ENCODE measurements at regions not wholly inside any gene's neighbourhood (a gene's known extent, or its start where the extent isn't known, plus 50 kb on each side); places are given as distances from the start of the nearest gene placed in this dataset.

DNA sequence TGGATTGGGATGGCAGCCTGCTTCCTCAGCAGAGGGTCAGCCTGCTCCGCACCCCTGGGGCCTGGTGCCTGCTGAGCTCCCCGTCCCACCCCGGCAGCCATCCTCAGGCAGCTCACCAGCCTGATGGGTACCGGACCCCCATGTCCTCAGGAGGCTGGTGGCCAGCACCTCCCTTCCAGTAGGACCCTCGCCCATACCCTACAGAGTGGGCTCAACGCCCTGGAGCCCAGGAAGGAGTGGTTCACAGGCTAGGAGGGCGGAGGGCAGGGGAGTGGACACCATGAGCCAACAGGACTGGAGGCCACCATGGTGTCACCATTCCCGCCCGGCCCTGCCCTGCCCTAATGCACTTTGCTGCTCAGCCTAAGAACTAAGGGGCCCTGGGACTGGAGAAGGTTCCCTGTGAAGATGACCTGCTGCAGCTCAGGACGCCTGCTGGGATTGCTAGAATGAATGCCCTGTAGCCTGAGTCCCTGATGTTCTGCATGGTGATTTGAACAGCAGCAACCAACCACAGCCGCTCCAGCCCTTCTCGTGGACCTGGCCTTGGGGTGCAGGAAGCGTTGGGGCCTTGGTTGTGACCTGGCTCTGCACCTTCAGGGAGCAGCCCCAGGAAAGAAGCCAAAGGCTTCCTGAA is 1080.8 kb downstream of the BRD1 start:
- no peak for DNase-seq (ENCODE audit: low read depth)

DNA sequence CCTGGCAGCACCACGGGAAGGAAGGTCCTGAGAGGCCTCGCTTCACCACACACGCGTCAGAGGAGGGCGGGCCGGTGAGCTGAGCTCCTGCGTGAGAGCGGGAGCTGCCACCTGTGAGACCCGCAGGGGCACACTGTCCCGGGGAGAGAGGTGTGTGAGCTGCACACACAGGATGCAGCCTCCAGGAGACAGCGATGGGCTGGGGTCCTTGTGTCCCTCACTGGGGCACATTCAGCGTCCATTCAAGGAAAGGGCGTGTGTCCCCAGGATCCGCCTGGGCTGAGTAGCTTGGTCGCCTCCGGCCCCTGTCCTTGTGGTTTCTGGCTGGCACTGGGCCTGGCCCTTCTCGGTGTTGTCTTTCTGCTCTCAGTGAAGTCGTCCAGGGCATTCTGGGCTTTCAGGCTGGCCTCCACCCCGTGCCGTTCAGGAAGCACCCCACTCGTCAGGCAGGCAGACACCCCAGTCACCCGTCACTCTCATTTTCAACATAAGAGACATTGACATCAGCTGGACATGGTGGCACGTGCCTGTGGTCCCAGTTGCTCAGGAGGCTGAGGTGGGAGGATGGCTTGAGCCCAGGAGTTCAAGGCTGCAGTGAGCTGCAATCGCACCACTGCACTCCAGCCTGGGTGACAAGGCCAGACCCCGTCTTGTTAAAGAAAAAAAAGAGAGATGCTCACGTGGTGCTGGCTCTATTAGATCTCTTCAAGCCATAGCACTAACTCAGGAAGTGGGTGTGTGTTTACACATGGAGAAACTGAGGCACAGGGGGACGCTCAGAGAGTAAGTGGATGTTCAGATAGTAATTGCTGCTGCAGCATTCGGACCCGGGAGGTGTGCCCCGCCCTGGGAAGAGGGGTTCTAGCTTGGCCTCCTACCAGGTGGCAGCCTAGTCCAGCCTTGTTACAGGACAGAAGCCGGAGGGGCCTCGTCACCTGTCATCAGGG is 1081.6 kb downstream of the BRD1 start:
- no peak for DNase-seq (ENCODE audit: low read depth)

DNA sequence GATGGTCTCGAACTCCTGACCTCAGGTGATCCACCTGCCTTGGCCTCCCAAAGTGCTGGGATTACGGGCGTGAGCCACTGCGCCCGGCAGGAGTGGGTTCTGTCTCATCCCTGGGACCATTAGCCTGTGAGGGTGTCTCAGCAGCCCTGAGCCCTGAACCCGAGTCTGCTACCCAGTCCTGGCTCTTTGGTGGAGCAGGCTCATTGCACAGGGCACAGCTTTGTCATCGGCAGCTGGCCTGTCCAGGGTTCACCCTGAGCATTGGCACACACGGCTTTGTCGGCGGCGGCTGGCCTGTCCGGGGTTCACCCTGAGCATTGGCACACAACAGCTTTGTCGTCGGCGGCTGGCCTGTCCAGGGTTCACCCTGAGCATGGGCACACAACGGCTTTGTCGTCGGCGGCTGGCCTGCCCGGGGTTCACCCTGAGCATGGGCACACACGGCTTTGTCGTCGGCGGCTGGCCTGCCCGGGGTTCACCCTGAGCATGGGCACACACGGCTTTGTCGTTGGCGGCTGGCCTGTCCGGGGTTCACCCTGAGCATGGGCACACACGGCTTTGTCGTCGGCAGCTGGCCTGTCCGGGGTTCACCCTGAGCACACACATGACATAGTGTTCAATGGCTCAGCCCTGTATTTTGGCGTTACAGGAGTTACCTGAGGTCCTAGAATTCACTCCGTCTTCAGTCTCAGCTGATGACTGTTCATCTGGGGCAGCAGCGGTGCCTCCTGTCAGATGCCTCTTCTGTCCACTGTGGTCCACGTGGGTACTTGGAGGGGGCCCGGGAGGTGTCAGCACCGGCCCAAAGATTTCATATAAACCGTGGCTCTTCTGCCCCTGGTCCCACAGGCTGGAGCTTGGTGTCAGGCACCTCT is 1082.5 kb downstream of the BRD1 start:
- DNase-seq (ENCODE audit: low read depth) = no peak

DNA sequence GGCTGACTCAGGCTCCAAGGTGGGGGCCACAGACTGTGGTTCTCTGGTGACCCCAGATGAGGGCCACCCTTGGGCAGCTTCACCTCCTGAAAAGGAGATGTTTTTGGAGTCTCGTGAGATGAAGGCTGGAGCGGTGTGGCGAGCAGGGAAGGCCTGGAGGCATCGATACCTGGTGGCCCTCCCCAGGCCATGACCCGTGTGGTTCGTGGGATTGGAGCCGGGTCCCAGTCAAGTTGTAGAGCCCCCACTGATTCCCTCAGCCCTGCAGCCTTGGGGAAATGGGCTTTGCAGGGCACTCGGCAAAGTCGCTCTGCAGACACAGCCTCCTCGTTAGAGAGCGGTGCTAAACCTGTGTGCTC is 1083.4 kb downstream of the BRD1 start:
- no peak for DNase-seq (ENCODE audit: low read depth)

DNA sequence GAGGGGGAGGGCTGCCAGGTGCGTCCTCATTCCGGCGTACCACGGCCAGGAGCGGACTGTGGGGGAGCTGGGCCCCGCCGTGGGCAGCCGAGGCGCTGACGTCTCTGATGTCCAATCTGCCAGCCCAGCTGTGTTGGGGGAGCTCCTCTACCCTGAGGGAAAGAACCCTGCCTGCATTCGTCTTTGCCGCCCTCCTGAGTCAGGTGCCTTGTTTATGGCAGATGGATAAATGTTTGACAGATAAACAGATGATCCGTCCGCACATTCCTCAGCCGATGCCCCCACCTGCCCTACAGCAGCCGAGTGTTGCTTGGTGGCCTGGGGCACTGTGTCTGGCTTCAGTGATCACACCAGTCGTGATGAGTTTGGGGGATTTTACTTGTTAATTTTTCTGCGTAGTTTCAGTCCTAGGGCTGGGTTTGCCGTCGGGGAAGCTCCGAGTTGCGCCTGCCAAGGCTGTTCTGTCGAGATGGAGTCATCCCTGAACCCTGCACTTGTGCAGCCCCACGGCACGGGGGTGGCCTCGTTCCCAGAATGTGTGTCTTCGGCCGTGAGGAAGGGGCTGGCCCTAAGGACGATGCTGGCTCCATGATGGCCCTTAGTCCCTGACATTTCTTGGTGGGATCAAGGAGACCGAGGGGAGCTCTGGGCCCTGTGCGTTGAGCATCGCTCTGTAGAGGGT is 1083.9 kb downstream of the BRD1 start:
- no peak for DNase-seq (ENCODE audit: low read depth)

DNA sequence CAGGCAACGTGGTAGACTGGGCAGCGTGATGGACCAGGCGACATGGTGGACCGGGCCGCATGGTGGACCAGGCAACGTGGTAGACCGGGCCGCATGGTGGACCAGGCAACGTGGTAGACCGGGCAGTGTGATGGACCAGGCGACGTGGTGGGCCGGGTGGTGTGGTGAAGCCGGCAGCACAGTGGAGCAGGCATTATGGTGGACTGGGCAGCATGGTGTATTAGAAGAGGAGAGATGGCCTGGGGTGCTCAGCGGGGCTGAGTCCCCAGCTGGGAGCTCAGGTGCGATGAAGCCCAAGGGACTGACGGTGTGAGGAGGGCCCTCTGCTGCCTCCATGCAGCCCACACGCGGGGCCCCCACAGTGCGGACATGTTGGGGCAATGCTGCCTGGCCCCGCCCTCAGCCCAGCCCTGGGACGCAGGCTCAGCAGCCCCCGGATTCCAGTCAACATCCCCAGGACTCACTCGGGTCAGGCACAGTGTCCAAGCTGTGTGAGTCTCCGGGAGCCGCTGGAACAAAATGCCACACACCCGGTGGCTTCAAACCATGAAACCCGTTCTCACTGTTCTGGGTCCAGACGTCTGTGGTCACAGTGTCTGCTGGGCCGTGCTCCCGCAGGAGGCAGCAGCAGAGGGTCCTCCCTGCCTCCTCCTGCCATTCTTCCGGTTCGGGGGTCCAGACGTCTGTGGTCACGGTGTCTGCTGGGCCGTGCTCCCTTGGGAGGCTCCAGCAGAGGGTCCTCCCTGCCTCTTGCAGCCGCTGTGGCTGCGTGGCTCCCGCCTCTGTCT is 1084.9 kb downstream of the BRD1 start:
- no peak for DNase-seq (ENCODE audit: low read depth)

DNA sequence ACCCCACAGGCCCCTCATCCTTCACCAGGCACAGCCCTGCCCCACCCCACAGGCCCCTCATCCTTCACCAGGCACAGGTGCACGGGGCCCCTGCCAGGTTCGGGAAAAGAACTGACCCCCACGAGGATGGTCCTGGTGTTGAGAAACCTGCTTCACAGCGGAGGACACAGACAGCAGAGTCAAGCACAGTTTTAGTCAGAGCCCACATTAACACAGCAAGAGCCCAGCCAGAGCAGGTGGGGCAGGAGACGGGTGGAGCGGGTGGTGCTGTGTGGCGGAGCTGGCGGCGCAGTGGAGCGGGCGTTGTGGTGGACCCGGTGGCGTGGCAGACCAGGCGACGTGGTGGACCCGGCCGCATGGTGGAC is 1085.5 kb downstream of the BRD1 start:
- no peak for DNase-seq (ENCODE audit: low read depth)

DNA sequence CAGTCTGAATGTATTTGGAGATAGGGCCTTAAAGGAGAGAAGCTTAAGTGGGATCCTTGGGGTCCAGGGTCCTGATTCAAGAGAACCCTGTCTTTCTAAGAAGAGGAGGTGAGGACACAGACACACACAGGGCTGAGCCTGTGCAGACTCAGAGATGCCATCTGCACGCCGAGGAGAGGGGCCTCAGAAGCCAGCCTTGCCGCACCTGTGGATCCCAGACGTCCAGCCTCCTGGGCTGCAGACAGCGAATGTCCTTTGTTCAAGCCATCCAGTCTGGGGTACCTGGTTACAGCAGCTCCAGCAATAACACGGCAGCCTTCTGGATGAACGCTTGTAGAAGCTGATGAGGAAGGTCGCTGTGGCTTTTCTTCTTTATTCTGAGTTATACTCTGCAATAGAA is 1086.1 kb downstream of the BRD1 start:
- no peak for DNase-seq (ENCODE audit: low read depth)

DNA sequence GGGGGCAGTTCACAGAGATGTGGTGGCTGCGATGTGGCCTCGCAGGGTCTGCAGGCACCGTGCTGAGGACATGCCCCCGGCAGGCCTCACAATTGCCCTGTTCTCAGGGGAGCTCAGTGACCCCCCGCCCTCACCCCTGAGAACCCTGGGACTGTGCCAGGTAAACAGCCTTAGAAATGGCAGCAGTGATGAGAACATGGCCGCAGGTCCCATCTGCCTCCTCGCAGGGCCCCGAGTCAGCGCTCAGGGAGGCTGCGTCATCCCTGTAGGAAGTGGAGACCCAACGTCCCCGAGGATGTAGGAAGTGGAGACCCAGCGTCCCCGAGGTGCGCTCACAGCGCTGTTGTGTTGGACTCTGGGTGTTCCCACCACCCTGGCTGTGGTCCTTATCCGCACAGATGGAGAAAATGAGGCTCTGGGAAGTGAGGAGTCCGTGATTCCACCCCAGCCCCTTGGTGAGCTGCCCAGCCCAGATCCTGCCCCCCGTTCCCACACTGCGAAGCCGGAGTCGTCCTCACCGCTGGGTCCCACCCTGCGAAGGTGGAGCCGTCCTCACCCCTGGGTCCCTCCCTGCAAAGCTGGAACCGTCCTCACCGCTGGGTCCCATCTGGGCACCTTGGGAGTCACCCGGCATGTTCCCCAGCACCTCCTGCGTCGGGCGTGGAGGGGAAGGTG is 1086.8 kb downstream of the BRD1 start:
- DNase-seq (ENCODE audit: low read depth) = no peak

DNA sequence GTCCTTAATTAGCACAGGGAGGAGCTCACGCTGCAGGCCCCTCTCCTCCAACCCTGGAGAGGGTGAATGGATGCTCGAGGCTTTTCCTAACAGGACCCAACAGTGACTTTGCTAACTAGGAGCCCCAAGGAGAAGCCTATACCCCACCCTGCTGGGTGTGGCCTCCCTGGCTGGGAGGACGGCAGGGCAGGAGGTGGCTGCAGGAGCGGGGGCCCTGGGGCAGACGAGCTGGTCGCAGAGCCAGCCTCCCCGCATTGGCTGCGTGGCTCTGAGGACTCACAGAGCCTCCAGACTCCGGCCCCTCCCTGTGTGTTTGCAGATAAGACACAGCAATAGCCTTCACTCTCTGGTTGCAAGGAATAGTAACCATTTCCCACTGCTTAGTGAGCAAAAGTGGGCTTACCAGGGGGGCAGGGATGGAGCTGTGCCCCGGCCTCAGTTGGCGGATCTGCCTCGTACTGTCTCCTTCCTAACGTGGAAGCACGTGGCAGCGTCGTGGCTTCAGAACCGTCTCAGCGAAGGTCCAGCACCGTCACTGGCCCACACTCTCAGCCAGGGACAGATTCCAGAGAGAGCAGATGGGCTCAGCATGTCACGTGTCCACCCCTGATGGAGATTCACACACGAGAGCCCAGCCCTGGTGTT is 1087.5 kb downstream of the BRD1 start:
- no peak for DNase-seq (ENCODE audit: low read depth)

DNA sequence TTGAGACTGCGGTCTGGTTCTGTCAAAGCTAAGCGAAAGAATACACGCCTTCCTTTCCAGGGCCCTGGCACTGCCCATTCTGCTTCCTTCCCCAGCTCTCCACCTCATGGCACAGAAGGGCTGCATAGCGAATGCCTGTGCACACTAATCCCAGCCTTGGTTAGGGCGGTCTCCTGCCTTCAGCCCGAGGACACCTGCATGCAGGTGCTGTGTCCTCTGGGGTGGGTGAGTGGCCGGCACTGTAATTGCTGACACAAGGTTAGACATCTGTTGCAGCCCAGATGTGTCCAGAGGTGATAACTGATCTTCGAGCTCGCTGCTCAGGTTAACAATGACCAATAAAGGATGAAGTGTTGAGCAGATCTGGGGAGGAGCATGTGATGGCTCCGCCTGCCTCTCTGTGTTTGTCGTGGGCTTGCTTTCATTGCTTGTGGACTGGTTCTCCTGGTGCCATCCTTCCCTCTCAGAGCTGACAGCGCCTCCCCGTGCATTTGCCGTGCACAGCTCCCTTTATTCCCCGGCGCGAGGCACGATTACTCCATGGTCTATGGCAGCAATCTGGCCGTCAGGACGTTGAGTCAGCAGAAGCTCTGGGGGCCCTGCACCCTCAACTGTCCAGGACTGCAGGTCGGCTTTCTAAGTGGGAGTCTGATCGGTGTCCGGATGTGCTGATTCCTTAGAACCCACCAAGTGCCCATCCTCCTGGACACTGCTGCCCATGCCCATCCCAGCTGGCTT is 1088.2 kb downstream of the BRD1 start:
- no peak for DNase-seq (ENCODE audit: low read depth)

DNA sequence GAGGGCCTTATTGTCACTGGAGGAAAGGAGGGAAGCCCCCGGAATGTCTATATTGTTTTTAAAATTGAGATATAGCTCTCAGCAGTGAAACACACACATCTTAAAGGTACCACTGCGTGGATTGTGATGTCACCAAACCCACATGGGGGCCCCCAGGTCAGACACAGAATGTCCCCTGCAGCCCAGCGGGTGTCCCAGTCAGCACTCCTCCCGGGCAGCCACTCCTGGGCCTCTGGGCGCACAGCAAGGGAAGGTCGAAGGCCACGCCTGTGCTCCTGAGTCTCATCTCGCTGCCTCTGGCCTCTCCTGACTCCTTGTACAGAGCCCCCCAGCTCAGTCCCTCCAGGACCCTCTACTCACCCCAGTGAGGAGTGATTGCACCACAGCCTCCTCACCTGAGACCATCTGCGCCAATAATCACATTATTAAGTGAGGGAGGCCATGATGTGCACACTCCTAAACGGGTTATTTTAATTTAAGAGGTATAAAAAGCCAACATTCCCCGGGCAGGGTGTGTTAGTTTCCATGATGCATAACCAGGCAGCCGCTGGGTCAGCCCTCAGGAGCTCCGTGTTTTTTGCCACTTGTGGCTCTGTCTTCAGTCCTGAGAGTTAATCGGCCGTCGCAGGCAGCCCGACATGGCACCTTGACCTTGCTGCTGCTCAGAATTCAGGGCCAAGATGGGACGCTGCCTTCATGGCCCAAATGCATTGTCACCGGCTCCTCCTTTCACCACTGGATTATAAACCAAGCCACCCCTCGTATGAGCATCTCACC is 1089.3 kb downstream of the BRD1 start:
- DNase-seq (ENCODE audit: low read depth) = no peak

DNA sequence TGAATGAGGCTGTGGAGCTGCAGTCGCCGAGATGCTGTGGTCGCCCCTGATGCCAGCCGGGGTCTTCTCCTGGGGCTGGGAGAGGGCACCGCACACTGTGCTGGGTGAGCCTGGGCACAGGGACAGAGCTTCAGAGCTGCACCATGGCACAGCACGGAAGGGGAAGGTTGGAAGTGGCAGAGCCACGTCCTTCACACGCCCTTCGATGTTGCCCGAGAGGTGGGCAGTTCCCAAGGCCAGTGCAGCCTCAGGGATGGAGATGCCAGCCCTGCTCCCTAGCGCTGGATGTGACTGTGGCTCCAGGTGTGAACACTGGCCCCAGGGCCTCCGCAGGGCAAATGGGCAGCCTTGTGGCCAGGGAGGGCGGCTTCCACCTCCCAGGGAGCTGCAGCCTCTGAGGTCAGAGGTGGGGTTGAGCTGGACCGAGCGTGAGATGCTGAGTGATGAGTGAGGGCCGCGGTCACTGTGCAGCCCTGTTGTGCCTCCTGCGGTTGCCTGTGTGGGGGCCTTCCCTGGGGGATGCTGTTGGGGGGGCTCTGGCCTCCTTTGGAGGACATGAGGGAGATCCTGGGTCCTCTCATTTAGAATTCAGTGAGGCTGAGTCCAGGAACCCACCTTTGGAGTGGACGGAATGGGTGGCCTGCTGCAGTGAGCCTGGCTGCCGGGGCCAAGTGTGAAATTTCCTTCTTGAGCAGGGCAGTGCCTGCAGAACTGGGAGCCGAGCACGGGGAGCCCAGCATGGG is 1090.0 kb downstream of the BRD1 start:
- DNase-seq (ENCODE audit: low read depth) = no peak

DNA sequence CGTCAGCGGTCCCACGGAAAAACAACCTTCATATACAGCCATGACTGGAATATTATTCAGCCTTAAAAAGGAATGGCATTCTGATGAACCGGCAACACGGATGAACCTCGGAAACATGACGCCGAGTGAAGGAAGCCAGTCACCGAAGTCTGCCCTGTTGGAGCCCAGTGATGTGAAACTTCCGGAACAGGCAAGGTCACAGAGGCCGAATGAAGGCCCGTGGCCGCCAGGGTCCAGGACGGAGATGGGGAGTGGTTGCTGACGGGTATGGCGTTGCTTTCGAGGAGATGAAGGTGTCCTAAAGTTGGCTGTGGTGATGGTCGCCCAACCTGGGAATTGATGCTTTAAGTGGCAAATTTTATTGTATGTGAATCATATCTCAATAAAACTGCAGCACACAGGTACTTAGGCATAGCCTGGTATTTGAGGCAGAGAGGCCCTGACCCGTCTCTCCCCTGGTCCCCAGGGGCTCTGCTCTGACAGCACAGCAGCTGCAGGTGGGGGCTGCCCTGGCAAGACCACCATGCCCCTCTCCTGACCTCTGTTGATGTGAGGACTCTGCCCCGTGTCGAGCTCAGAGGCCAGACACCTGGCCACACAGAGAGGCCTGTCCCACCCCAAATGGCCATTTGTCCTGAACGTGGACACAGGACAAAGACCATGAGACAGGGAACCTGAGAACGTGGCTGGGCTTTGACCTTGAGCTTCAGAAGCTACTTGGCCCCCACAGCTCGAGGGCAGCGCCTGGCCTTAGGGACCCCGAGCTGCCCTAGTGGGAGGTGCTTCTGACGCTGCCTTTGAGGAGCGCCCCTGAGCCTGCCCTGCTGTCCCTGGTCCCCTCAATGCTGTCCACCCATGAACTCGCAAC is 1090.8 kb downstream of the BRD1 start:
- no peak for DNase-seq (ENCODE audit: low read depth)

DNA sequence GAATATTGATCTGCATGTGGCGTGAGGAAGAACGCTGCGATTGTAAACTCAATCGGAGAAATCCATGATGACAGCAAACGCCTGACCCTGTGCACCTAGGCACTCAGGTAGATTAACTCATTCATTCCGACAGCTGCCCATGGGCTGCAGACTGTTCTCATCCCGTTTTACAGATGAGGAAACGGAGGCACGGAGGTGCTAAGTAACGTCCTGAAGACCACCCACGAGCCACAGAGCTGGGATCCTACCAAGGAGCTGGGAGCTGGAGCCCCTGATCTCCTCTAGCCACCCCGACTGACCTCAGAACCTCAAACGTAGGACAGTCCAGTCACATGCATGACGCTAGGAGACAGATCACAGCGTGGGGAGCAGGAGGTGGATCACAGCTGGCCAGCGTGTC is 1092.7 kb downstream of the BRD1 start:
- DNase-seq (ENCODE audit: low read depth) = no peak

DNA sequence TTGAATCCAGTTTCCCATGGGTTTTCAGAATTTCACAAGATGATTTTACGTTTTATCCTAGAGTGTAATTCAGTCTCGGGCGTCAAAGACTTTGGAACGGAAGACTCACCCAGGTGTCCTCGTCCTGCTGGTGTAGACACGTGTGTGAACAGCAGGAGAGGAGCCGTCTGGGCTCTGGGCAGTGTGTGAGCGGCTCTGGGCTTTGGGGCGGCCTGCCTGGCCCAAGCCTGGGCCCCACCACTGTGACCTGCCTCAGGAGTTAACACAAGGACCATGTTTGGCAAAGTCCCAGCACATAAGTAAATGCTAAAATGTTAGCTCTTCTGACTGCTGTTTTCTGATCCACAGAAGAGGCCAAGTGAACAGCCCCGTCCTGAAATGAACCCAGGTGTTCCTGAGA is 1093.3 kb downstream of the BRD1 start:
- DNase-seq (ENCODE audit: low read depth) = no peak
